Stimulated activated memory B cell treated with anti-CD40 and anti-IgM and Interleukin-4, amounts not matched to agents 10 μg/mL and 1 μg/mL and 100 μg/mL, for 72 hours (primary cell): ENCODE measurements at regions not wholly inside any gene's neighbourhood (a gene's known extent, or its start where the extent isn't known, plus 50 kb on each side); places are given as distances from the start of the nearest gene placed in this dataset.

ENCODE experiments used
- ATAC-seq: fragments of 150-1000 bp; cut with Tn5 transposase; 2 replicates; pipeline ENCODE4 v1.10.0; 2021
- H3K27ac Mint-ChIP-seq: one replicate; pipeline ENCODE4 v1.8.0; 2022; ENCODE audit warnings: mild to moderate bottlenecking, mixed read lengths
- H3K27me3 Mint-ChIP-seq: one replicate; pipeline ENCODE4 v1.8.0; 2022; ENCODE audit warnings: mixed read lengths
- H3K36me3 Mint-ChIP-seq: one replicate; pipeline ENCODE4 v1.8.0; 2022; ENCODE audit warnings: mixed read lengths
- H3K4me1 Mint-ChIP-seq: one replicate; pipeline ENCODE4 v1.8.0; 2022; ENCODE audit warnings: mixed read lengths
- H3K4me3 Mint-ChIP-seq: one replicate; pipeline ENCODE4 v1.8.0; 2022; ENCODE audit warnings: mild to moderate bottlenecking, moderate library complexity, mixed read lengths
- H3K9me3 Mint-ChIP-seq: one replicate; pipeline ENCODE4 v1.8.0; 2022; ENCODE audit warnings: mixed read lengths

DNA sequence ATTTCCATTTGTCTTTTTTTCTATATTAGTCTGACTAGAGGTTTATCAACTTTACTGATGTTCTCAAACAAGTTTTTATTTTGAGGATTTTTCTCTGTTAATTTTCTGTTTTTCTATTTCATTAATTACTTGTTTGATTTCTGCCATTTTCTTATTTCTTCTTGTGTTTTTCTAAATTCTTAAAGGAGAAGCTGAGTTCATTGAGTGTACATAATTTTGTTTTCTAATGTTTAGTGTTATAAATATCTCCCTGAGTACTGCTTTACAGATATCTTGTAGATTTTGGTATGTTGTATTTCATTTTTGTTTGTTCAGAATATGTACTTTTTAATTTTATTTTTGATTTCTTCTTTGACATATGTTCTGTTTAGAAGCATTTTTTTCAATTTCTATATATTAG, 1404.3 kb upstream of the MIR17HG start:
- Mint-ChIP-seq H3K4me1 (no peaks in the 10 kb centered on the region), H3K27me3 (no peaks in the 10 kb centered on the region), H3K27ac (no peak overlapping the region), H3K36me3 (no peaks in the 10 kb centered on the region), H3K9me3 (peaks cover 9% of the 10 kb centered on the region), H3K4me3 (no peak overlapping the region)
- ATAC-seq, result no peak

DNA sequence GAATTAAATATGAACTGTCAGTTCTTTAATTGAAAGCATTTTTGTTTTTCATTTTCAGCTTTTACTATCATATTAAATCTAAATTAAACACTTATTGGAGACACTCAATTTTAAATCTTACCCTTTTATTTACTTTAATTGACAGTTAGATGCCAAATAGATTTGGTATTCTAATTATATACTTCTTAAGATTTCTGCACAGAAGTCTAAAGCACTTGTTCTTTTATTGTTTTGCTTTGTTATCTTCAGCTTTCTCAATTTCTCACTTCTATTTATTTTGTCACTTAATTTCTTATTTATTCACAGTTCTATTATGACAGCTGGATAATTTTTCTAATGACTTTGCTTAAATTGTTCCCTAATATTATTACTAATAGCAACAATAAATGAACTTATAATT, 1397.3 kb upstream of the MIR17HG start:
- Mint-ChIP-seq H3K4me1 (no peaks in the 10 kb centered on the region), H3K27ac (no peak overlapping the region)

DNA sequence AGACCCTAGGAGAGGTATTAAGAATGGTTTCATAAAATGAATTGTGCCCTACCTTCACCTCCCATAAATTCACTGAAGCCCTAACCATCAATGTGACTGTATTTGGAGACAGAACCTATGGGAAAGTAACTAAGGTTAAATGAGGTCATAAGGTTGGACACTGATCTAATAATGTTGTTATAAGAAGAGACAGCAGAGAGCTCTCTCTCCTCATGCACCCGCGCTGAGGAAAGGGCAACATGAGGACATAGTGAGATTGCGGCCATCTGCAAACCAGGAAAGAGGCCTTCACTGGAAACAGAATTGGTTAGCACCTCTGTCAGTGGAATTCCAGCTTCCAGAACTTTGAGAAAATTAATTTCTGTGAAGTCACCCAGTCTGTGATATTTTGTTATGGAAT, 1396.1 kb upstream of the MIR17HG start:
- no peak for ATAC-seq
- peaks cover 8% of the 10 kb centered on the region for H3K9me3 Mint-ChIP-seq
- H3K4me1 Mint-ChIP-seq, result no peaks in the 10 kb centered on the region
- no peak overlapping the region for H3K27ac Mint-ChIP-seq
- H3K27me3 Mint-ChIP-seq, result no peaks in the 10 kb centered on the region
- no peaks in the 10 kb centered on the region for H3K36me3 Mint-ChIP-seq
- H3K4me3 Mint-ChIP-seq, result no peak overlapping the region

More for the DNA sequence above, 1397.3 kb upstream of the MIR17HG start:
- peaks cover 11% of the 10 kb centered on the region for H3K9me3 Mint-ChIP-seq
- ATAC-seq, result no peak
- no peaks in the 10 kb centered on the region for H3K27me3 Mint-ChIP-seq
- H3K36me3 Mint-ChIP-seq, result no peaks in the 10 kb centered on the region
- H3K4me3 Mint-ChIP-seq, result no peak overlapping the region

DNA sequence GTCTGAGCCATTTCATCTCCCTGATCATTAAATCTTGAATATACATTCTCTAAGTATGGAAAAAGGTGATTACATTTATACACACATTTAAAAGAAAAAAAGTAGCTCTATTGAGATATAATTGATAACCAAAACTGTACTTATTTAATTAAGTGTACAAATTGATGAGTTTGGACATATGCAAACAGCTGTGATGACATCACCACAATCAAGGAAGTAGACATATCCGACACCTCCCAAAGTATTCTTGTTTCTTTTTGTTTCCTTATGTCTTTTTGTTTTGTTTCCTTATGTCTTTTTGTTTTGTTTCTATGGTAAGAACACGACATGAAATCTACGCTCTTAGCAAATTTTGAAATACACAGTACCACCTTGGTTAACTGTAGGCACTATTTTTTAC, 1393.9 kb upstream of the MIR17HG start:
- Mint-ChIP-seq H3K27me3 (no peaks in the 10 kb centered on the region), H3K4me3 (no peak overlapping the region), H3K27ac (no peak overlapping the region), H3K36me3 (no peaks in the 10 kb centered on the region), H3K9me3 (peaks cover 5% of the 10 kb centered on the region), H3K4me1 (no peaks in the 10 kb centered on the region)
- no peak for ATAC-seq

DNA sequence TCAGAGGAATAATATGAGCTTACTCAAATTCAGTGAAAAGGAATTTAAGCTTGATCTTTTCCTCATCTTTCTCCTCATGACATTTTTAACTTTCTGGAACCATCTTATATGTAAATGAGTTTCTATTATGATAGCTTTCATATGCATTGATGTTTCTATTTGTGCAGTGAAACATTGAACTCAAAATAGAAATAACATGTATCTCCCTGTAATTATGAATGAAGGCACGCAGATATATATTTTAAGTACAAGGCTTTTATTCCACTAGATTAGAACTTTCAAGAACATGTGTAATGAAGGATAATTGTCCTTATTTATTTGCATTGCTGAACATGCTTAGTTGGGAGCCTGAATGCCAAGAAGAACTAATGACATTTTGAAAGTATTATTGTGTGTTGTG, 1391.7 kb upstream of the MIR17HG start:
- no peak overlapping the region for H3K27ac Mint-ChIP-seq
- ATAC-seq, result no peak

DNA sequence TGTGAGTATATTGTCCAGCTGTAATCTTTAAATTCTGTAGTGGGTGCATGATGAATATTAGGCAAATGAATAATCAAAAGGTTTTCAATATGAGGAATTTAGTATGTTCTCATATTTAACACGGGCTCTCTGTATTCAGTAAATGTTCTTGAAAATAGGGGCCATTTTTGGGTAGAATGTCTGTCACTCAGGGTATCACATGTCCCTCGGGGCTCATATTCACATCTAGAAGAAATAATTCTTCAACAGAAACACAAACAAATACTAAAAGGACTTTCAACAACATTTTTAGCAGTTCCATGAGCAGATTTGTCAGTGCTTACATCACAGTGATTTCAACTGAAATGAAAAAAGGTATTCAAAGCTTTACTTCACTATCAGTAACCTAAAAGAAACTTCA, 1388.4 kb upstream of the MIR17HG start:
- no peak for ATAC-seq
- H3K4me3 Mint-ChIP-seq, result no peak overlapping the region

More for the DNA sequence above, 1391.7 kb upstream of the MIR17HG start:
- no peaks in the 10 kb centered on the region for H3K36me3 Mint-ChIP-seq
- H3K4me1 Mint-ChIP-seq, result no peaks in the 10 kb centered on the region
- H3K4me3 Mint-ChIP-seq, result no peak overlapping the region
- H3K27me3 Mint-ChIP-seq, result no peaks in the 10 kb centered on the region
- peaks cover 8% of the 10 kb centered on the region for H3K9me3 Mint-ChIP-seq

DNA sequence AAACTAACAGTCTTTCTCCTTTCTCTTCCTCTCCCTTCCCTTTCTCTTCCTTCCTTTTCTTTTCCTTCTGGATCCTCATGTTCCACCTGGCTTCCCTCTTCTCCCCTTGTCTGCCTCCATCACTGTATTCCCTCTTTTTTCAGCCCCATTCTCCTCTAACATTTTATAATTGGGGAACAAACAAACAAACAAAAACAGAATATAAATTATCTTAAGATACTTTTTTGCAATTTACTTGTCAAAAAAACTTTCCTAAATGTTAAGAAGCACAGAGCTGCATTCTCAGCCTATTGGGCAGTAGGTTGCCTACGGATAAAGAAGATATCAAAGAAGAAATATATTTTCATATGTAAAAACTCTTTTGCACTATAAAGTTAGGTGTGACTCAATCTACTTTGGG, 1382.2 kb upstream of the MIR17HG start:
- no peak for ATAC-seq
- no peaks in the 10 kb centered on the region for H3K36me3 Mint-ChIP-seq
- H3K4me1 Mint-ChIP-seq, result no peaks in the 10 kb centered on the region
- H3K27me3 Mint-ChIP-seq, result no peaks in the 10 kb centered on the region
- peaks cover 7% of the 10 kb centered on the region for H3K9me3 Mint-ChIP-seq
- no peak overlapping the region for H3K4me3 Mint-ChIP-seq
- H3K27ac Mint-ChIP-seq, result no peak overlapping the region

More for the DNA sequence above, 1388.4 kb upstream of the MIR17HG start:
- H3K36me3 Mint-ChIP-seq, result no peaks in the 10 kb centered on the region
- peaks cover 8% of the 10 kb centered on the region for H3K9me3 Mint-ChIP-seq
- H3K27ac Mint-ChIP-seq, result no peak overlapping the region
- H3K27me3 Mint-ChIP-seq, result no peaks in the 10 kb centered on the region
- H3K4me1 Mint-ChIP-seq, result no peaks in the 10 kb centered on the region

DNA sequence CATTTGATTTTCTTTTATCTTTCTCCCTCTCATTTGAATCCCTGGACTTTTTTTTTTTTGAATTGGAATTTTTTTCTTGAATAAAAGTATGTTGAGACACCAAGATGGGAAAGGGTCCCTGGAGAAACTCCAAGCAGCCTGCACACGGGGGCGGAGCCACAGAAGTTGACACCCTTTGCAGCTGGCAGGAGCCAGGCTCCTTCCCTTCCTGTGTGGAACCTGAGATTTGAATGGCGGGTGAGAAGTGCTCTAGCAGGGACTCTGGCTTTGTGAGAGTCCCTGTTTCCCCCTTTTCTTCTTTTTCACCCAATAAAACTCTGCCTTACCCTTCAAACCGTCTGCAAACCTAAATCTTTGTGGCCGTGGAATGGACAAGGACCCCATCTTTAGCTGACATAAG, 1381.0 kb upstream of the MIR17HG start:
- Mint-ChIP-seq H3K4me1 (no peaks in the 10 kb centered on the region), H3K27me3 (no peaks in the 10 kb centered on the region), H3K4me3 (no peak overlapping the region), H3K36me3 (no peaks in the 10 kb centered on the region), H3K9me3 (peaks cover 11% of the 10 kb centered on the region), H3K27ac (no peak overlapping the region)
- ATAC-seq, result no peak

DNA sequence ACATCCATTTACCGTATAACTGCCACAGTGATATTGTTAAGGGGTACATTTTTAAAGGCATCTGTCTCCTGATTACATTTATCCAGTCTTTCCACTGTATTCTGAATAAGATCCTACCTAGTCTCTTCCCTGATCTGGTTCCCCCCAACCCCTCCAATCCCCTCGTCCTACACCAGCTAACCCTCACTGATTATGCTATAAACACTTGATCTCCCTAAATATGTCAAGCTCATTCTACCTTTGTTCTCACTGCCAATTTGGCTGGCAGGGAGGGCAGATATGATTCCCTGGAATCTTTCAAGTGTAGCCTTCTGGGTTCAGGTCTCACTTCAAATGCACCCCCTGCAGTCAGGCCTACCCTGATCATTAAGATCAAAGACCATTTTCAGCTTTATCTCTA, 1379.8 kb upstream of the MIR17HG start:
- Mint-ChIP-seq H3K27me3 (no peaks in the 10 kb centered on the region), H3K4me1 (no peaks in the 10 kb centered on the region), H3K27ac (no peak overlapping the region), H3K4me3 (no peak overlapping the region), H3K36me3 (no peaks in the 10 kb centered on the region), H3K9me3 (peaks cover 11% of the 10 kb centered on the region)
- ATAC-seq, result no peak

DNA sequence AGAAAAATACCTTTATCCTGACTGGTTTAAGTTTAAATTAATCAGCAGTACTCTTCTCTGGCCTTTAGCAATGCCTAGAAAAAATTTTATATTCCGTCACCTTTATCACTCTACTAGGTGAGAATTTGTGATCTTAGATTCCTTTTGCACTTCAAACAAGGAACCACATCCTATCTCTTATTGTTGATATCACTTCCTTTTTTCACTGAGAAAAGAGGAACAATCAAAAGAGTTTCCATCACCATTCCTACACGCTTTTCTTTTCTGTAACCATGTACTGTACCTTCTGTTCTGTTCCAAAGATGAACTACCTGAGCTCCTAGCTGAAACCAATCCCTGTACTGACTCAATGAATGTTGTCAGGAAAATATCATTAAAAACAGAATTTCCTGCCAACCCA, 1379.0 kb upstream of the MIR17HG start:
- Mint-ChIP-seq H3K27ac (no peak overlapping the region), H3K36me3 (no peaks in the 10 kb centered on the region), H3K4me1 (no peaks in the 10 kb centered on the region), H3K4me3 (no peak overlapping the region), H3K9me3 (peaks cover 11% of the 10 kb centered on the region), H3K27me3 (no peaks in the 10 kb centered on the region)
- ATAC-seq, result no peak

DNA sequence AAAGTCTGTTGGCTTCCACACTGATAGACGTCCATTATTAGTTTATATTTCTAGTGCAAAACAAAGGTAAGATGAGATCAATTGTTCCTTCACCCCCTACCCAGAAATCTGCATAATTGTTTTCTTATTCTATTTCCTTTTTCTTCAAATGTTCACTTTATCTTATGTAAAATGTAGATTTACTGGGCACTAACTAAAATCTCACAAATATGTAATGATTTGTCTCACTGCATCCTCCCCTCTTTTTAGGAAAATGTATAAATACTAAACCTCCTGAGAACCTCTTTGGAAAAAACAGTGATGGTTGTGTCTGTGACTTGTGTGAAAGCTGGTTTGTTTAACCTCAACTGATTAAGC, 1377.2 kb upstream of the MIR17HG start:
- Mint-ChIP-seq H3K36me3 (no peaks in the 10 kb centered on the region), H3K9me3 (peaks cover 7% of the 10 kb centered on the region), H3K27me3 (no peaks in the 10 kb centered on the region), H3K27ac (no peak overlapping the region), H3K4me3 (no peak overlapping the region), H3K4me1 (no peaks in the 10 kb centered on the region)
- ATAC-seq, result no peak

DNA sequence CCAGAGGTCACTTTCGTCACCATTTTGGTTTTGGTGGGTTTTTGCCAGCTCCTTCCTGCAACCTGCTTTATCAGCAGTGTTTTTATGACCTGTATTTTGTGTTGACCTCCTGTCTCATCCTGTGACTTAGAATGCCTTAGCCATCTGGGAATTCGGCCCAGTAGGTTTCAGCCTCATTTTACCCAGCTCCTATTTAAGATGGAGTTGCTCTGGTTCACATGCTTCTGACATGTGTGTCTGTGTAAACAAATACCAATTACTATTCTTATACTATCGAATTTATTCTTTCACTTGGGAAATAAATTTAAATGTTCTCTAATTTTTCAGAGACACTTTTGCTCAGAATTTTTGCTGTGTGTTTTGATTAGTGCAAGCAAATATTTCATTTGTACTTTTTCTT, 1370.3 kb upstream of the MIR17HG start:
- no peak overlapping the region for H3K4me3 Mint-ChIP-seq
- H3K4me1 Mint-ChIP-seq, result no peaks in the 10 kb centered on the region
- no peak overlapping the region for H3K27ac Mint-ChIP-seq
- H3K27me3 Mint-ChIP-seq, result no peaks in the 10 kb centered on the region
- no peaks in the 10 kb centered on the region for H3K36me3 Mint-ChIP-seq
- ATAC-seq, result no peak
- H3K9me3 Mint-ChIP-seq, result no peaks in the 10 kb centered on the region

DNA sequence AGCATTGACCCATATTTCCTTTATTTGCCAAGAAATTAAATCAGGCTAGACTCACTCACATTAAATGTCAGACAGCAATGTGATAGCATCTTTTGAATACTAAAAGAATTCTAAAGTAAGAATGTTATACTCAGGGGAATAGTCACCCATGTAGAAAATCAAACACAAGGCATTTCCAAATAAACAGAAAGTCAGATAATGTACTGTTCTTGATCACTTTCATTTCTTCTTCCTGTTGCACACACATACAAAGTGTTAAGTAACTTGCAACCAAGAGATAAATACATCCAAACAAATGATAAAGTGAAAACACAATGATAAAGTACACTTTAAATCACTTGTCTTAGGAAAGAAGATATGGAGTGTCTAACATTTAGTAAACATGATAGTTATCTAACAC, 1366.6 kb upstream of the MIR17HG start:
- no peak for ATAC-seq
- no peaks in the 10 kb centered on the region for H3K36me3 Mint-ChIP-seq
- no peak overlapping the region for H3K27ac Mint-ChIP-seq
- no peak overlapping the region for H3K4me3 Mint-ChIP-seq
- H3K4me1 Mint-ChIP-seq, result no peaks in the 10 kb centered on the region
- H3K27me3 Mint-ChIP-seq, result no peaks in the 10 kb centered on the region
- peaks cover 3% of the 10 kb centered on the region for H3K9me3 Mint-ChIP-seq

DNA sequence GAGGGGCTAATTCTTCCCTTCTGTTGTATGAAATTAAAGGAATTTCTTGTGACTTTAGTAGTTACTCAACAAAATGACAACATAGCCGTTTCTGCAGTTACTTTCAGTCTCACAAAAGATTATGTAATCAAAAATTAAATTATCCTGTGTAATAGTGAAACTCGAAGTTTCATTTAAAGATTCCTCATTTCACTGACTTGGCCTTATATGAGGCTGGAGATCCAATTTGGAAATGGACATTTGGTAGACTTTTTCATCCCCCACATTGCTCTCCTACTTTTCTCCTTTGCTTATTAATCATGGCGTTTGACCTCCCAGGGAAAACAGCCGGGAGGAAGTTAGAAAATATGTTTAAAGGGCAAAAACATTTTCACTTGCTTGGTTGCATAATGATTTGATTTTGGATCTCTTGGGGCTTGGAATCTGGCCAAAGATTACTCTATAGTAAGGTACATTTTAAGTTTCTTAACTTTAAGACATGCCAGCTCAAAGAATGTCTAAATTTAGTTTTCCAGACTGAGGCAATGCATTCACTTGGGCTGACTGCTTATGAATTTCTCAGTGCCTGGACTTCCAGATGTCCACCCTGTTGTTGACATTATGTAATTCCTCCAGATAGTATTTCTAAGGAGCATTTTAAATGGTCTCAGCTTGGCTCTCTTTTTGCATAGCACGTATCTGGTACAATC, 1364.9 kb upstream of the MIR17HG start:
- no peak for ATAC-seq
- Mint-ChIP-seq H3K4me1 (no peaks in the 10 kb centered on the region), H3K9me3 (peaks cover 3% of the 10 kb centered on the region), H3K27ac (no peak overlapping the region), H3K27me3 (no peaks in the 10 kb centered on the region), H3K36me3 (no peaks in the 10 kb centered on the region), H3K4me3 (no peak overlapping the region)

DNA sequence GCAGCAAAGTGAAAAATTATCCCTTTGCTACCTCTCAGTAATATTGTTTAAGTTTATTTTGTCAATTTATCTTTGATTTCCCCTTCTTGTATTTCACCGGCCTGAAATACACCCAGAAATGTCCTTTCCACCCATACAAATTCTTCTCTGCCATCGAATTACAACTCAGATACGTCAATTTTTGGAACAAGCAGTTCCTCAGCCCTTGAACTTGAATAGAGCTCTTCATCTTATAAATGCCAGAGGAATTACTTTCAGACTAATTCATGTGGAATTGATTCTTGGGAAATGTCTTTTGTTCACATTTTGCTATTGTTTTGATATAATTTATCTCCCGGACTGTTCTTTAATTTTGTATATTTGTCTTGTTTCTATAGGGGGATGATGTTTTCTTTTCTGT, 1359.3 kb upstream of the MIR17HG start:
- H3K4me3 Mint-ChIP-seq, result no peak overlapping the region
- no peaks in the 10 kb centered on the region for H3K4me1 Mint-ChIP-seq
- H3K27me3 Mint-ChIP-seq, result no peaks in the 10 kb centered on the region
- peaks cover 3% of the 10 kb centered on the region for H3K9me3 Mint-ChIP-seq
- H3K27ac Mint-ChIP-seq, result no peak overlapping the region
- no peaks in the 10 kb centered on the region for H3K36me3 Mint-ChIP-seq
- ATAC-seq, result no peak

DNA sequence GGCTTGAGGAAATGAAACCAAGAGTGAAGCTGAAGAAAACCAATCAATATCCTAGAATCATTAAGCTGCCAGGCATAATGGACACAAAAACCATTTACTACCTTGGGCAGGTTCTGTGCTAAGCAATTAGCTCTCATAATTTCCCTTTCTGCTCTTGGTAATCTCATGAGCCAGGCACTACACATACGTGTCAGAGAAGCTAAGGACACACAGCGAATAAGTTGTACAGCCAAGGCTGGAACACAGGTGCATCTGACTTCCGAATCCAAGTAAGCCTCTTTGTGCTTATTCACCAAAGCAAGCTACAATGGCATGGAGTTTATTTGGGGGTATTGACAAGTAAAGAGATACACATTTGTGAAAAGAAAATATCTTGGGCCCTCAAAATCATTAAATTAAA, 1343.9 kb upstream of the MIR17HG start:
- no peak overlapping the region for H3K4me3 Mint-ChIP-seq
- no peak overlapping the region for H3K27ac Mint-ChIP-seq
- H3K27me3 Mint-ChIP-seq, result no peaks in the 10 kb centered on the region
- no peaks in the 10 kb centered on the region for H3K9me3 Mint-ChIP-seq
- H3K4me1 Mint-ChIP-seq, result no peaks in the 10 kb centered on the region
- ATAC-seq, result no peak
- H3K36me3 Mint-ChIP-seq, result no peaks in the 10 kb centered on the region

DNA sequence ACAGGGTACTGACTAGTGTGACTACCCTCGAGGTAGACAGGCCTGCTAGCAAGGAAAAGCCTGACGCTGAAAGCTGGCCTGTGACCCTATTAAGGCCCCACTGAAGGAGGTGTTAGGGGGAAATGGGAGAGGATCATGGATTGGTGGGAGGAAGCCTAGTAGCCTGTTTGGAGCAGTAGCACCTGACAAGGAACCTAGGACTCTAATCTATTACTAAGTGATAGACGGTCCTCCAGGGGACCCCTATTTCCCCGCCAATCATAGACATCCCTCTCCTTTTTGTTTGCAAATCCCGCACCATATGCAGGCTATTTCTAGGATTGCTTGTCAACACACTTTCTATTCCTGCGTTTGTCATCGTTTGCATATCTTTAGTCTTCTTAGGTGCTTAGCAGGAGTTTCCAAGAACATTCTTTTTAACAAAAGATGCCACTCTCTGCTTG, 1338.8 kb upstream of the MIR17HG start:
- H3K4me3 Mint-ChIP-seq, result no peak overlapping the region
- no peak for ATAC-seq
- H3K9me3 Mint-ChIP-seq, result no peaks in the 10 kb centered on the region
- H3K36me3 Mint-ChIP-seq, result no peaks in the 10 kb centered on the region
- H3K27me3 Mint-ChIP-seq, result no peaks in the 10 kb centered on the region
- H3K27ac Mint-ChIP-seq, result no peak overlapping the region
- H3K4me1 Mint-ChIP-seq, result no peaks in the 10 kb centered on the region
